ENCODE measurements at regions not wholly inside any gene's neighbourhood (a gene's known extent, or its start where the extent isn't known, plus 50 kb on each side); places are given as distances from the start of the nearest gene placed in this dataset.

DNA sequence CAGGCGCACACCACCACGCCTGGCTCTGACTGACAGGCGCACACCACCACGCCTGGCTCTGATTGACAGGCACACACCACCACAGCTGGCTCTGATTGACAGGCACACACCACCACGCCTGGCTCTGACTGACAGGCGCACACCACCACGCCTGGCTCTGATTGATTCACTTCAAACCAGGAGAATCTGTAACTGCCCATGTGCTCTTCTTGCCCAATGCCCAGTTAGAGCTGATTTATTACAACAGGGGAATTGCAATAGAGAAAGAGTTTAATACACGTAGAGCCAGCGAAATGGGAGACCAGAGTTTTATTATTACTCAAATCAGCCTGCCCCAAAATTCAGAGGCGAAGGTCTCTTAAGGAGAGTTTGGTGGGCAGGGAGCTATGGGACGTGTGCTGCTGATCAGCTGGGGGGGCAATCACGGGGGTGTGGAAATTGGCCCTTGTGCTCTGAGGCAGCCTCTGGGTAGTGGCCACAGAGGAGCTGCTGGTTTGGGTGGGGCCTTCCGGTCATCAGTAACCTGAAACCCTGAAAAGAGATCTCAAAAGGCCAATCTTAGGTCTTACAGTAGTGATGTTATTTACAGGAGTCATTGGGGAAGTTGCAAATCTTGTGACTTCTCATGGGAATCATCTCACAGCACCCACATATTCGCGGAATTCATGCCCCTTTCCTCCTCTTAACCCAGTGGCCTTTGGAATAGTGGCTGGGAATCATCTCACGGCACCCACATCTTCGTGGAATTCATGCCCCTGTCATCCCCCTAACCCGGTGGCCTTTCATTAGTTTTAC lies 63.8 kb upstream of the TFRC start (continued):
- TF ChIP-seq MAZ (CRISPR knock-in tag; conservative IDR thresholded peaks at IDR 0.05 in 1 of 2, IDR thresholded peaks at IDR 0.05 in 1 of 2), result peak in 1 of 2 experiments; percentile 53; a peak in 2 of 4 replicates
- peak; percentile 35; the same call in 1 of the 2 replicates for TF ChIP-seq ATF3 (IDR thresholded peaks at IDR 0.05)
- no peak for TF ChIP-seq ATF3 (CRISPR knock-in tag; conservative IDR thresholded peaks at IDR 0.05)
- 0 out of 2 replicates have a peak, but pooled peaks have one; percentile 8 for TF ChIP-seq SIN3B (IDR thresholded peaks at IDR 0.05; ENCODE audit: low read depth)
- TF ChIP-seq PTTG1 (tag; IDR thresholded peaks at IDR 0.05; ENCODE audit: low read depth), result no peak
- TF ChIP-seq KDM4B (IDR thresholded peaks at IDR 0.05; ENCODE audit: borderline replicate concordance in 2 of 2, low read depth in 1 of 2), result no peak
- TF ChIP-seq CREM (IDR thresholded peaks at IDR 0.05; ENCODE audit: low read depth), result peak; percentile 32; the same call in 1 of the 2 replicates
- no peak; the same call in 1 of the 2 replicates for TF ChIP-seq CUX1 (CRISPR knock-in tag; IDR thresholded peaks at IDR 0.05)
- TF ChIP-seq, protein P1, sequence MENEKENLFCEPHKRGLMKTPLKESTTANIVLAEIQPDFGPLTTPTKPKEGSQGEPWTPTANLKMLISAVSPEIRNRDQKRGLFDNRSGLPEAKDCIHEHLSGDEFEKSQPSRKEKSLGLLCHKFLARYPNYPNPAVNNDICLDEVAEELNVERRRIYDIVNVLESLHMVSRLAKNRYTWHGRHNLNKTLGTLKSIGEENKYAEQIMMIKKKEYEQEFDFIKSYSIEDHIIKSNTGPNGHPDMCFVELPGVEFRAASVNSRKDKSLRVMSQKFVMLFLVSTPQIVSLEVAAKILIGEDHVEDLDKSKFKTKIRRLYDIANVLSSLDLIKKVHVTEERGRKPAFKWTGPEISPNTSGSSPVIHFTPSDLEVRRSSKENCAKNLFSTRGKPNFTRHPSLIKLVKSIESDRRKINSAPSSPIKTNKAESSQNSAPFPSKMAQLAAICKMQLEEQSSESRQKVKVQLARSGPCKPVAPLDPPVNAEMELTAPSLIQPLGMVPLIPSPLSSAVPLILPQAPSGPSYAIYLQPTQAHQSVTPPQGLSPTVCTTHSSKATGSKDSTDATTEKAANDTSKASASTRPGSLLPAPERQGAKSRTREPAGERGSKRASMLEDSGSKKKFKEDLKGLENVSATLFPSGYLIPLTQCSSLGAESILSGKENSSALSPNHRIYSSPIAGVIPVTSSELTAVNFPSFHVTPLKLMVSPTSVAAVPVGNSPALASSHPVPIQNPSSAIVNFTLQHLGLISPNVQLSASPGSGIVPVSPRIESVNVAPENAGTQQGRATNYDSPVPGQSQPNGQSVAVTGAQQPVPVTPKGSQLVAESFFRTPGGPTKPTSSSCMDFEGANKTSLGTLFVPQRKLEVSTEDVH (IDR thresholded peaks at IDR 0.05; ENCODE audit: low read depth, partially characterized antibody), result no peak
- TF ChIP-seq PHF8 (IDR thresholded peaks at IDR 0.05; ENCODE audit: borderline replicate concordance, low read length), result peak; percentile 24; the same call in 1 of the 2 replicates
- TF ChIP-seq, protein P2, sequence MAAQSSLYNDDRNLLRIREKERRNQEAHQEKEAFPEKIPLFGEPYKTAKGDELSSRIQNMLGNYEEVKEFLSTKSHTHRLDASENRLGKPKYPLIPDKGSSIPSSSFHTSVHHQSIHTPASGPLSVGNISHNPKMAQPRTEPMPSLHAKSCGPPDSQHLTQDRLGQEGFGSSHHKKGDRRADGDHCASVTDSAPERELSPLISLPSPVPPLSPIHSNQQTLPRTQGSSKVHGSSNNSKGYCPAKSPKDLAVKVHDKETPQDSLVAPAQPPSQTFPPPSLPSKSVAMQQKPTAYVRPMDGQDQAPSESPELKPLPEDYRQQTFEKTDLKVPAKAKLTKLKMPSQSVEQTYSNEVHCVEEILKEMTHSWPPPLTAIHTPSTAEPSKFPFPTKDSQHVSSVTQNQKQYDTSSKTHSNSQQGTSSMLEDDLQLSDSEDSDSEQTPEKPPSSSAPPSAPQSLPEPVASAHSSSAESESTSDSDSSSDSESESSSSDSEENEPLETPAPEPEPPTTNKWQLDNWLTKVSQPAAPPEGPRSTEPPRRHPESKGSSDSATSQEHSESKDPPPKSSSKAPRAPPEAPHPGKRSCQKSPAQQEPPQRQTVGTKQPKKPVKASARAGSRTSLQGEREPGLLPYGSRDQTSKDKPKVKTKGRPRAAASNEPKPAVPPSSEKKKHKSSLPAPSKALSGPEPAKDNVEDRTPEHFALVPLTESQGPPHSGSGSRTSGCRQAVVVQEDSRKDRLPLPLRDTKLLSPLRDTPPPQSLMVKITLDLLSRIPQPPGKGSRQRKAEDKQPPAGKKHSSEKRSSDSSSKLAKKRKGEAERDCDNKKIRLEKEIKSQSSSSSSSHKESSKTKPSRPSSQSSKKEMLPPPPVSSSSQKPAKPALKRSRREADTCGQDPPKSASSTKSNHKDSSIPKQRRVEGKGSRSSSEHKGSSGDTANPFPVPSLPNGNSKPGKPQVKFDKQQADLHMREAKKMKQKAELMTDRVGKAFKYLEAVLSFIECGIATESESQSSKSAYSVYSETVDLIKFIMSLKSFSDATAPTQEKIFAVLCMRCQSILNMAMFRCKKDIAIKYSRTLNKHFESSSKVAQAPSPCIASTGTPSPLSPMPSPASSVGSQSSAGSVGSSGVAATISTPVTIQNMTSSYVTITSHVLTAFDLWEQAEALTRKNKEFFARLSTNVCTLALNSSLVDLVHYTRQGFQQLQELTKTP (IDR thresholded peaks at IDR 0.05; ENCODE audit: low read depth in 1 of 2, partially characterized antibody in 2 of 2), result peak in 1 of 2 experiments; percentile 57

Measured in K562 (cell line).